Right lung (tissue), 2 donors: ENCODE measurements at regions not wholly inside any gene's neighbourhood (a gene's known extent, or its start where the extent isn't known, plus 50 kb on each side); places are given as distances from the start of the nearest gene placed in this dataset.

Experiments used
- DNase-seq, 2 donors: peaks; one replicate each; pipeline ENCODE4 v3.0.0-alpha.2; 2013

GRCh38 chr3:31142543-31142942 lies 248.1 kb upstream of the GADL1 start:
- no peak for DNase-seq

- no peak for DNase-seq
These were observed 250.6 kb upstream of the GADL1 start for GRCh38 chr3:31145062-31145461.

DNA sequence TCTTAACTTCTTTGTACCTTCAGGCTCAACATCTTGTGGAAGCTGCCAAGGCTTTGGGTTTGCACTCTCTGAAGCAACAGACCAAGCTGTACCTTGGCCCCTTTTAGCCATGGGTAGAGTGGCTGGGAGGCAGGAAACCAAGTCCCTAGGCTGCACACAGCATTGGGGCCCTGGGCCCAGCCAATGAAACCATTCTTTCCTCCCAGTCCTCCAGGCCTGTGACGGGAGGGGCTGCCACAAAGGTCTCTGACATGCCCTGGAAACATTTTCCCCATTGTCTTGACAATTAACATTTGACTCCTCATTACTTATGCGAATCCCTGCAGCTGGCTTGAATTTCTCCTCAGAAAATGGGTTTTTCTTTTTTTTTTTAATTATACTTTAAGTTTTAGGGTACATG lies 253.1 kb upstream of the GADL1 start:
- no peak for DNase-seq

GRCh38 chr3:31157047-31157694 lies 262.7 kb upstream of the GADL1 start:
- DNase-seq: no peak

DNA sequence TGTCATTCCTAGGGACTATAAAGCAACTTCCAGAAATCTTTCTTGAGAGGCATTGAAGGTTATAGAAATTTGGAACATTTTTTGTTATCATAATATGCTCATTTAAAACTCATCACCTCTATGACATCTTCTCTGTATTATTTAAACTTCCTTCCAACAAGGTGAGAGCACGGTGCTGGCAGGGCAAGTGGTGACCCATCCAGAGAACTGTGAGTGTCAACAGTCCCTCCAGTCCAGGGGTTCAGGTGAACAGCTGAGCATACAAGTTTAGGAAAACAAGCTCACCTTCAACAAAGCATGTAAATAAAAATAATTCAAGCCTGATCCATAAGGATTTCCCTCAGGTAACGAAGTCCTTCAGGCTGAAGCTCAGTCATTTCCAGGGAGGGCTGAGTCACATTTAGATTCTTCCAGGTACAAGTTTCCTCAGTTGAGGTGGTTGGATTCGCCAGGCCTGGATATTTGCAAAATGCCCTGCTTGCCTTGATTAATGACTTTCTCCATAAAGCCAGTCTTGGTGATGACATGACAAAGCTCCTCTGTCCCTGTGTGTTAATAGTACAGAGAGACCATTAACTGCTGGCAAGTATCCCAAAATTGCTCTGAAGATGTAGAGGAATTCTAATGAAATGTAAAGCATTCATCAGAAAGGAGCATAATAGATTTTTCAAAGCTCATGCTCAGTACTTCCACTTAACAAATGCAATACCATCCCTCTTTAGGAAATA lies 263.6 kb upstream of the GADL1 start:
- DNase-seq: no peak

DNA sequence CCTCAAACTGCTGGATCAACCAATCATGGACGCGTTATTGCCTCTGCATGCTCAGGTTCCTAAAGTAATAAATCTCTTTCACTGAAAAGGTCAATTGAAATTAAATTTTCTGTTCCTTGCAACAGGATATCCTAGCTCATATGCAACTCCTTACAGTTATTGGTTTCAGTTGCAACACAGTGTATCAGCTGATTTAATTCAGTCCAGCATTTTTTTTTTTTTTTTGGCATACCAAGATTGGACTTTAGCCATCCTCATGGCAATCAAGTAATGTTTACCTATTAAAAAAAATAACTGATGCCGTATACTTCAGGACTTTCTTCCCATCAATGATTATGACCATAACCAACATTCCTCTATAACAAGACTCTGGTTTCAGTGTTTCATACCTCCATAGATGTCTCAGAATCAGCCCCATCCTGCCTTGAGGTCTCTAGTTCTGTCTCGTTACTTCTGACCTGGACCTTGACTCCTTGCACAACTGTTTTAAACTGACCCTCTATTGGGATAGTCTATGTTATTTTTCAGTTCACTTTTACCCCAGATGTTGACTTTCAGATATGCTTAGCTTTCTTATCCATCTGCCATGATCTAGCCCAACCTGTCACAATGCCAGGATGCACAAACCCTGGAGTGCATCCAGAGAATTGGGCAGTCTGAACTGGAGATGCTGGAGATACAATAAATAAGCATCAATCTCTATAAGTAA lies 265.0 kb upstream of the GADL1 start:
- DNase-seq: no peak

GRCh38 chr3:31161889-31162288 lies 267.4 kb upstream of the GADL1 start:
- no peak for DNase-seq

- DNase-seq: no peak
These were observed 269.9 kb upstream of the GADL1 start for GRCh38 chr3:31164381-31164780.

GRCh38 chr3:31165399-31165860 lies 271.0 kb upstream of the GADL1 start:
- DNase-seq: peak; percentile 38 to 49

GRCh38 chr3:31166249-31166885 lies 271.9 kb upstream of the GADL1 start:
- DNase-seq: no peak

DNA sequence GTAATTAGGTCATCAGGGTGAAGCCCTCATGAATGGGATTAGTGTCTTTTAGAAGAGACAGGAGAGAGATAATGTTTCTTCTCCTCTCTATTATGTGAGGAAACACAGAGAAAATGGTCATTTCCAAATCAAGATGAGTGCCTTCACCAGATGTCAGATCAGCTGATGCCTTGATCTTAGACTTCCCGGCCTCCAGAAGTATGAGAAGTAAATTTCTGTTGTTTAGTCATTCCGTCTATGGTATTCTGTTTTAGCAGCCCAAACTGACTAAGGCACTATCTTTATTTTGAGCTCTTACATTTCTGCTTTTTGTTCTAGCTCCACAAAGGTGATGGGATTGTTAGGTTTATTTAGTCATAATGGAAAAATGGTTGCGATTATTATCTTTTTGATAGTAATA lies 273.2 kb upstream of the GADL1 start:
- DNase-seq: no peak

- no peak for DNase-seq
These were observed 276.6 kb upstream of the GADL1 start for GRCh38 chr3:31170932-31171670.

DNA sequence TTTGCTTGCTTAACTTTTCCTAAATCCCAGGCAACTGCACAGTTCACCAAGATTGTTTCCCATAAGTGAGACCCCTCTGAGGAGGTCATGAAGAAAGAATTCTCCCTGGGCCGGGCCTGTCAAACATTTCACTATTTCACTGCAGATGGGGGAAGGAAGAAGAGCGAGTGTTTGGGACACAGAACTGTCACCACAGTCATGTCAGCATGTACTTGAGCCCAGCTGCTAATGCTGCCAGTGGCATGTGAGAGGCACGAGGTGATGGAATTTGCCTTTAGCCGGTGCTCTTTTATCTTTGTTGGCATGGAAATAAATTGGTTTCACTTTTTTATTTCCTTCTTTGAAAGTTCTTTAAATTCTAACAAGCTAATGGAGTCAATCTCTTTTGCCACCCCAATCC lies 277.9 kb upstream of the GADL1 start:
- DNase-seq: no peak

DNA sequence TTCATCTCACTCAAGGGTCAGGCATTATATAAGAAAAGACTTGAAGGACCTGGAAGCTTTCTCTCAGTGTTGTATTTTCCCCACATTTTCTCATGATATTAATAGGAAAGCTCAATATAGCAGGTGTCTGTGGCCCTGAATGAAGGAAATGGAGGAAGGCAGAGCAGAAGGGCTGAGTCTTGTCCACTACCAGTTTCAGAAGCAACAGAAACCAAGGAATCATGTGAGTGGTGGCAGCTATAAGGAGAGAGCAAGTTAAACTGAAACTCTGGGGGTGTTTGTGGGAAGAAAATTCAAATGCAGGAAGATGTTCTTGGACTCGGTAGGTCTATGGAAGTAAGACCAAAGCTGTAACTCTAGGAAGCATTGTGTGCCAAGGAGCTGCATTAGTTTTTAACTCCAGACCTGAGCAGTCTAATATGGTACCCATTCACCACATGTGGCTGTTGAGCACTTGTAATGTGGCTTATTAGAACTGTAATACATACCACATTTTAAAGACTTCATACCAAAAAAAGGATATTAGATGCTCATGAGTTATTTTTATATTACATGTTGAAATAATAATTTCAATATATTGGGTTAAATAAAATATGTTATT lies 278.8 kb upstream of the GADL1 start:
- DNase-seq: no peak

DNA sequence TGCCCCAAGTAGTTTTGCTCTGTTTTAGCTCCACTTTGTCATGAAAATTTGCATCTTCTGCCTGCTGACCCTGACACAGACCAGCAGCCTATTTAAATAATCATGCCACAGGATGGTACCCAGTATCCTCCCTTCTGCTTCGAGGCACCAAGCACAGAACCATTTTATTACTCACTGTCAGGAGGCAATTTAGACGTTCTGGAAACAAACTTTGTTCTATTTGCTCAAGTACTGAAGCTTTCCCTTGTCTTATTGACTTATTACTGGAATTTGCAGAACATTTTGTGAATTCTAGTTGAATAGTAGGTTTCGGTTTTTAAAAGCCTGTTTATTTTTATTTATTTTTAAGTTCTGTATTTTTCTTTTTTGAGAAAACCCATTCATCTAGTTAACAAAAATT lies 279.6 kb upstream of the GADL1 start:
- DNase-seq: no peak

GRCh38 chr3:31176045-31176444 lies 281.6 kb upstream of the GADL1 start:
- no peak for DNase-seq

DNA sequence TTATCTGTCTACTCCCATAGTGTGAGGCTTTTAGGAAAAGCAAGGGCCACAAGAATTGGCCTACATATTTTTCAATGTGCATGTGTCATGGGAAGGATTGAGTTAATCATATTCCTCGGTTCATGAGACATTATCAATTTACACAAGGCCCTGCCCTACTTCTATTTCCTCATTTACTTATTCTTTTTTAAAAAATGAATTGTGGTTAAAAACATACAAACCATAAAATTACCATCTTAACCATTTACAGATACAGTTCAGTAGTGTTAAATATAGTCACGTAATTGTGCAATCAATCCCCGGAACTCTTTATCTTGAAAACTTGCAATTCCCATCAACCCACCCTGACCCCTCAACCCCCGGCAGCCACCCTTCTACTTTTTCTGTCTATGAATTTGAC lies 284.0 kb upstream of the GADL1 start:
- DNase-seq: no peak

GRCh38 chr3:31179768-31180167 lies 285.3 kb upstream of the GADL1 start:
- DNase-seq: no peak

DNA sequence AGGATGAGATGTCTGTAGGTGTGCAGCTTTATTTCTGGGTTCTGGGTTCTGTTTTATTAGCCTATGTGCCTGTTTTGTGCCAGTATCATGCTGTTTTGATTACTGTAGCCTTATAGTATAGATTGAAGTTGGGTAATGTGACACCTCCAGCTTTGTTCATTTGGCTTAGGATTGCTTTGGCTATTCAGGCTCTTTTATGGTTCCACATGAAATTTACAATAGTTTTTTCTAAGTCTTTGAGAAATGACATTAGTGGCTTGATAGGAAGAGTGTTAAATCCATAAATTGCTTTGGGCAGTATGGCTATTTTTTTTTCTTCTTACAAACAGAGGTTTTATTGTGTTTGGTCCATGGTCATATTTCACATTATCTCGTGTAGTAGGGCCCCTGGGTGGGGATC lies 285.8 kb upstream of the GADL1 start:
- no peak for DNase-seq

DNA sequence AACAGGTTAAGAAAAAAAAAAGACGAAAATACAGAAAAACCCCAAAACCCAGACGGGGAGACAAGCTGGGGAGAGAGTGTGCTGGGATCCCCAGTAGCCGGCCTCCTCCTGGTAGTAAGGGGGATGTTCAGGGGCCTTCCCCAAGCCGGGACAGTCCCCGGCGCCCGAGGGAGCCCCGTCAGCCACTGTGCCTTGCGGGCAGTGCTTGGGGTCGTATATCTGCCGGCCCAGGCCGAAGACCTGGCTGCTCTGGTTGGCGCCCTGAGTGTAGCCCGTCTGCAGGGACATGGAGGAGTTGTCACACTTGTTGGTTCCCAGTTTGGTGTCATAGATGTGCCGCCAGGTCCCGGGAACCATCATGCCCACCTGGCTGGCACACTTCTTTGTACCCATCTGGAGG lies 287.2 kb upstream of the GADL1 start:
- DNase-seq: no peak

DNA sequence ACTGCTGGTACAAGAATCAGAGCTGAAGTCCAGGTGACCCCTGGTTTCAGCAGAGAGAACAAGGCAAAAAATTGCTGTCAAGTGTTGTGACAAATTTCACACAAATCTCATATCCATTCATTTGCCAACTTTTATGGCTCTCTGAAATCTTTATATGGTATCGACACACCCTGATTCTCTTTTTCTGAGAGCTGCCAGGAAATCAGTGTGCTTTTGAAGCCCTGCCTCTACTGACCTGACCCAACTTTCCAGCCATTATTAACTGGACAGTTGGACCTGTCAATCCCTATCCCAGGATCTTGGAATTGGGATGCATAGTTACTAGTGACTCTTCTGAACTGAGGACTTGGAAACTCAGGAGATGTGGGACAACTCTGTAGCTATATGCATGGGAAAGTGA lies 288.2 kb upstream of the GADL1 start:
- DNase-seq: no peak
